ENCODE measurements at regions not wholly inside any gene's neighbourhood (a gene's known extent, or its start where the extent isn't known, plus 50 kb on each side); places are given as distances from the start of the nearest gene placed in this dataset.

DNA sequence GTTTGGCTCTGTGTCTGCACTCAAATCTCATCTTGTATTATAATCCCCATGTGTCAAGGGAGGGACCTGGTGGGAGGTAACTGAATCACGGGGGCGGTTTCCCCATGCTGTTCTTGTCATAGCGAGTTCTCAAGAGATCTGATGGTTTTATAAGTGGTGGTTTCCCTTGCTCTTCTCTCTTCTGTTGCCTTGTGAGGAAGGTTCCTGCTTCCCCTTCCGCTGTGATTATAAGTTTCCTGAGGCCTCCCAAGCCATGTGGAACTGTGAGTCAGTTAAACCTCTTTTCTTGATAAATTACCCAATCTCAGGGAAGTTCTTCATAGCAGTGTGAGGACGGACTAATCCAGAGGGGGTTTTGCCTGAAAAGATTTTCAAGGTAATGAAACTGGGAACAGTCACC is 245.4 kb downstream of the GALR1 start:
- no peak for TF ChIP-seq CTCF (IDR thresholded peaks at IDR 0.05; ENCODE audit: low read depth, low read length)
- no peak for DNase-seq (ENCODE audit: extremely low read depth, low read depth)

DNA sequence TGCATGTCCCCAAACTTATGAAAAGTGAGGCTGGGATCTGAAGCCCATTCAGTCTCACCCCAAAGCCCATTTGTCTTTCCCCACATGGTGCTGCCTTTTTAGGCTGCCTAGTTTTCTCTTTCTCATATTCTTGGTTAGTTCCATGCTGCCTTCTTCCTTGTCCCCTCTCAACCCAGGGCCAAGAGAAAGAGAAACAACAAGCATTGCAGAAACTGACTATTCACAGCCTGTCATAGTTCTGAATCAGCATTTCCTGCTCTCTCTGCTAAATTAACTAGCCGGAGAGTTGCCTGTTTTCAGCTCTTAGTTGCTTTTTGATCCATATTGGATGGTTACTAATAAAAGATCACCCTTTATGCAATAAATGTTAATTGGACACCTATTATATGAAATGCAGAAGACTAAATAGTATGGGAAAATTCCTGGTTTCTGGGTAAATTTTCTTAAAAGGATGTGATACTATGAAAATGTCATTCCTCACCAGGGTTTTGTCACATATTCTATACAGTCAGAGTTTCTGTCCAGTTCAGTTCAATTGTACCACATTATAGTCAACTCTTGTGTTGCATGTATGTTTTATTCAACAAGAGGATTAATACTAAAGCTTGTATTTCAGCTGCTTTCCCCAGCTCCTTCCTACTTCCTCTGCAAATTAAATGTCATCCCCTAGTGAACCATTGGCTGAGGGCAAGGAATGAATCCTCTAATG is 246.5 kb downstream of the GALR1 start:
- TF ChIP-seq CTCF (IDR thresholded peaks at IDR 0.05; ENCODE audit: low read depth, low read length) = no peak

DNA sequence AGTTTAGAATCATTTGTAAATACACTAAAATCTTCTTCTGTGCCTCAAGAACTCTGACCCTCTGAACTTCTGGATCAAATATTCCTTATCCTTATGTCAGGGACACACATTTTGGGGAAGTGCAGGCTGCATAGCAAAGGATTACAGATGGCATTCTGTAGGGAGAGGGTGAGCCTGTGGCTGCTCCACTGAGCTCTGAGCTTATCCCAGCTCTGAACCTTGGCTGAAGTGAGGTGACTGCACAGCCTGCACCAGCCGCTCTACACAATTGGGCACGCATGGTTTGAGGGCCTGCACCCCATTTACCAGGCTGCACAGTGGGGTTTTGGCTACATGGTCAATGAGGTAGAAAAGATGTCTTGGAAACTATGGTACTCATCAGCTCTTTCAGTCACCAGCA is 251.6 kb downstream of the GALR1 start:
- DNase-seq (ENCODE audit: extremely low read depth, low read depth) = no peak

More for the DNA sequence above, 246.5 kb downstream of the GALR1 start:
- DNase-seq (ENCODE audit: extremely low read depth, low read depth) = no peak

GRCh38 chr18:77505499-77505898 is 255.9 kb downstream of the GALR1 start:
- no peak for DNase-seq (ENCODE audit: extremely low read depth, low read depth)
- no peak for TF ChIP-seq CTCF (IDR thresholded peaks at IDR 0.05; ENCODE audit: low read depth, low read length)

More for the DNA sequence above, 251.6 kb downstream of the GALR1 start:
- TF ChIP-seq CTCF (IDR thresholded peaks at IDR 0.05; ENCODE audit: low read depth, low read length) = no peak

- no peak for TF ChIP-seq CTCF (IDR thresholded peaks at IDR 0.05; ENCODE audit: low read depth, low read length)
- DNase-seq (ENCODE audit: extremely low read depth, low read depth) = no peak
Measured at GRCh38 chr18:77512152-77512551, 262.5 kb downstream of the GALR1 start.

GRCh38 chr18:77517901-77518300 is 268.3 kb downstream of the GALR1 start:
- DNase-seq (ENCODE audit: extremely low read depth, low read depth) = no peak
- no peak for TF ChIP-seq CTCF (IDR thresholded peaks at IDR 0.05; ENCODE audit: low read depth, low read length)

DNA sequence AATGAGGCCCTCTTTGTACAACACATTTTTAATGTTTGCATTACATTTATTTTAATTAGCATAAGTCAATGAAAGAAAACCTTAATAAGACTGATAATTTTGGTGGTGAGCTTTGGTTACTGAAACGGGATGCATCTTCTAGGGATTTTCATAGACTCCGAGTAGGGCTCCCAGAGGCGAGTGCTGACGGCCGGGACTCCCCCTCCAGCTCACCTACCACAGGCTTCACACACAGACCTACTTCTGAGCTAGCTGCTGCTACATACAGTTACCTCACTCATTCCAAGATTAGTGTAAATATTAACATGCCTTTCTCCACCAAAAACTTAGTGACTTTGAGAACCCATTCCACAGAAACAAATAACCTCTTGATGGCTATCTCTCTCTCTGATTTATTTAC is 271.1 kb downstream of the GALR1 start:
- no peak for DNase-seq (ENCODE audit: extremely low read depth, low read depth)
- TF ChIP-seq CTCF (IDR thresholded peaks at IDR 0.05; ENCODE audit: low read depth, low read length) = no peak

Measured in AG09319 (cell line).